A673 (cell line): ENCODE measurements at regions not wholly inside any gene's neighbourhood (a gene's known extent, or its start where the extent isn't known, plus 50 kb on each side); places are given as distances from the start of the nearest gene placed in this dataset.

ENCODE experiments used
- CTCF ChIP-seq: fragments of 300-800, 200-600 bp; sonication (generic); conservative IDR thresholded peaks from 2 replicates; pipeline ENCODE4 v1.5.1; 2017; ENCODE audit warnings: low read depth, mild to moderate bottlenecking, antibody characterized with exemption, low read length, moderate library complexity, mixed read lengths
- EZH2 ChIP-seq: fragments of 200-600 bp; sonication (generic); IDR thresholded peaks from 2 replicates; pipeline ENCODE4 v1.6.1; 2017; ENCODE audit warnings: borderline replicate concordance, low read depth, mild to moderate bottlenecking, mixed read lengths, antibody characterized with exemption, low read length; ENCODE audit not compliant: poor library complexity, severe bottlenecking

GRCh38 chr15:53031469-53031868 lies 241.3 kb upstream of the ONECUT1 start:
- TF ChIP-seq CTCF = no peak
- TF ChIP-seq EZH2 = no peak
